HG03442 (cell line): ENCODE measurements at regions not wholly inside any gene's neighbourhood (a gene's known extent, or its start where the extent isn't known, plus 50 kb on each side); places are given as distances from the start of the nearest gene placed in this dataset.
"Not testable (repeated sequence)": the region's sequence is repeated elsewhere in the genome, so short reads cannot be mapped to it uniquely, and the experiment has no call there.

Source experiments
- ATAC-seq: cut with Tn5 transposase; IDR thresholded peaks from one replicate; pipeline ENCODE4 v1.9.1; 2021; ENCODE audit warnings: mild to moderate bottlenecking, moderate library complexity; ENCODE audit not compliant: unreplicated experiment

DNA sequence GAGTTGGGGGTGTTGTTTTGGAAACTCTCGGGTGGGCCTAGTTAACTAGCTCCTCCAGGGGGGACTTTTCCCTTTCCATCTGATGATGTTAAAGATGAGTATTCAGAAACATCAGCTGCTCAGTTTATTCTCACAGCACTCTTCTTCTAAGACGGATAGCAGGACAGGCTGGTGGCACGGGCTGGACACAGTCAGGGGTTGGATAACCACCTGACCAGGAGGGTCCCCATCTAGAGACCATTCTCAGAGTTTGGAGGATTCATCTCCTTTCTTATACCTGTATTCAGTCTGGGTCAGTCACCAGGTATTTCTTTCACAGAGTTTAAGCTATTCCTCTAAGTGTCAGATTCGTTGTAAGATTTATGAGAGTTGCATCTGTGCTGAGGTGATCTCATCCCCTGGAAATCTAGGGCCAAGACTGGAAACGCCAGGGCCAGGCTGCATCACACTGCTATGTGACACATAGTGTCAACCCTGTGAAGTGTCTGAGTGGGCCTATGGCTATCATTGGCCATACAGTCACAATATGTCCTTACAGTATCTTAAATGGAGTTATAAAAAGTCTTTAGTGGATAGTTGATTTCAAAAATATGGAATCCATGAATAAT is 111.7 kb downstream of the FAM50B start:
- ATAC-seq = no peak

DNA sequence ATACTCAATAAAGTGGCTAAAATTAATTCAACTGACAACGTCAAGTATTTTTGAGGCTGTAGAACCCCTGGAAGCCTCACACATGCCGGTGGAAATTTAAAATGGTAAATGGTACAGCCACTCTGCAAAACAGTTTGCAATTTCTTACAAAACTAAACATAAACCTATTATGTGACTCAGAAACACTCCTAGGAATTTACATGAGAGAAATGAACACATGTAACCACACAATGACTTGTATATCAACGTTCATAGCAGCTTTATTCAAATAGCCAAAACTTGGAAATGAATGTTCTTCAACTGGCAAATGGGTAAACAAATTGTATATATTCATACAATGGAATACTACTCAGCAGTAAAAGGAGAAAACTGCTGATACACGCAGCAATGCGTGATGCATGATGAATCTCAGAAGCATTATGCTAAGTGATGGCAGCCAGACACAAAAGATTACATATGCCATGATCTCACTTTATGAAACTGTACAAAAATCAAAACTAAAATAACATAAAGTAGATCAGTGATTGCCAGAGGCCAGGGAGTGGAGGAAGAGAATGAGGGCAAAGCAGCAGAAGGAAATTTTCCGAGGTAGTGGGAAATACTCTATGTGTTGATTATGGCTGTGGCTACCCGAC is 112.5 kb downstream of the FAM50B start:
- ATAC-seq = no peak

DNA sequence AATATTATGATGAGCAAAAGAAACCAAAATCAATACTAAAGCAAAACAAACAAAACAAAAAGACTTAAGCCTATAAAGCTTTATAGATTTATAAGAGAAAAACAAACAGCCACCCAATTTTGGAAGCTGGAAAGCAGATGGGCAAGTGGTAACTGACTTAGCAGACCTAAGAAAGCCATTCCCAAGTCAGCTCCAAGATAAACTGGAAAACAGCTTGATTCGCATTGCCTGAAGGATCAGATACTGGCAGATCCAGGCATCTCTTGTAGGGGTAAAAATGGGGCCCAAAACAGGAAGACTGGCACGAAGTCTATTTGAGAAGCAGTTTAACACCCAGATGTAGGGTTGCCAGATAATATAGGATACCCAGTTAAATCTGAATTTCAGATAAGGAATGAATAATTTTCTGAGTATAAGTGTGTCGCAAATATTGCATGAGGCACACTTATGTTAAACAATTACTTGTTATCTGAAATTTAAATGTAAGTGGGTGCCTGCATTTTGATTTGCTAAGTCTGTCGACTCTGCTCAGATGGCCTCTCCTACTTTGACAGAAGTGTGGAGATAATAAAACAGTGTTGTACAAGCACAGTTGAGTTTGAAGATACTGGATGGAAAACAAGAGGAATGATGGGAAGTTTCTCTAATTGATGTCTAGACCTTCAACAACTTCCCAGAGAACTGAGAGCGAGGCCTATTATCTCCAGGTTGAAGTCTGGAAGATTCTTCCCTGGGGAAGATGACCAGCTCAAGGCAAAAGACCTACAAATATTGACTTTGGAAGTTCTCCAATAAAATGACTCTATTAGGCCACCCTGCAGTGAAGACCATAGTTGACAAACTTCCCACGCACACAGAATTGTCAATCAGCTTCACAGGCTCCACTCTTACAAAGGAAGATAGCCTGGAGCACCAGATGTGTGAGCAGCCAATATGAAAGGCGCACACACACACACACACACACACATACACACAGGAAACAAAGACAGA is 113.4 kb downstream of the FAM50B start:
- no peak for ATAC-seq

GRCh38 chr6:3963426-3963825 is 114.3 kb downstream of the FAM50B start:
- no peak for ATAC-seq

GRCh38 chr6:3965071-3965718 is 113.7 kb downstream of the FAM217A start:
- ATAC-seq = no peak

DNA sequence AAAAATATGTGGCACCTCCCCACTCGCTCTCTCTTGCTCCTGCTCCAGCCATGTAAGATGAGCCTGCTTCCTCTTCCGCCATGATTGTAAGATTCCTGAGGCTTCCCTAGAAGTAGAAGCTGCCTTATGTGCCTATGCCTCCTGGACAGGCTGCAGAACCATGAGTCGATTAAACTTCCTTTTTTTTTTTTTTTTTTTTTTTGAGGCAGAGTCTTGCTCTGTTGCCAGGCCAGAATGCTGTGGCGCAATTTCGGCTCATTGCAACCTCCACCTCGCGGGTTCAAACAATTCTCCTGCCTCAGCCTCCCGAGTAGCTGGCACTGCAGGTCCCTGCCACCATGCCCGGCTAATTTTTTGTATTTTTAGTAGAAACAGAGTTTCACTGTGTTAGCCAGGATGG is 112.5 kb downstream of the FAM217A start:
- ATAC-seq = no peak

DNA sequence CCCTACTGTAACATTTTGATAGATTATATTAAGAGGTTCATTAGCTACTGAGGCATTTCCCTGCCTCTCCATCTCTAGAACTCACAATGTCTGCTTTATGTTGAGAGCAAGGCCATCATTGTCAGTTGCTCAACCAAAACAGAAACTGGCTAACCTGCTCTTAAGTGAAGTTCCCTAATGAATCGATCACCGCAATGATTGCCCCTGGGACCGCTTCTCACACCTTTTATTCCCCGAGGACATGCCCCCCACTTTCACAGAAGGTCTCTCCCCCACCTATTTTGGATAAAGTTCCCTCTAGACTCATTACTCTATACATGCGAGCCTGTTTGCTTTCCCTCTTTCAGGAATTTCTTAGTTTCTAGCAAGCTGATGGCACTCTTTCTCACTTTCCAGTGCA is 108.8 kb downstream of the FAM217A start:
- ATAC-seq = no peak

GRCh38 chr6:3973152-3973551 is 105.8 kb downstream of the FAM217A start:
- not testable (repeated sequence) for ATAC-seq

- ATAC-seq = peak; percentile 81
Observed at GRCh38 chr6:3977875-3978711, 100.8 kb downstream of the FAM217A start.

DNA sequence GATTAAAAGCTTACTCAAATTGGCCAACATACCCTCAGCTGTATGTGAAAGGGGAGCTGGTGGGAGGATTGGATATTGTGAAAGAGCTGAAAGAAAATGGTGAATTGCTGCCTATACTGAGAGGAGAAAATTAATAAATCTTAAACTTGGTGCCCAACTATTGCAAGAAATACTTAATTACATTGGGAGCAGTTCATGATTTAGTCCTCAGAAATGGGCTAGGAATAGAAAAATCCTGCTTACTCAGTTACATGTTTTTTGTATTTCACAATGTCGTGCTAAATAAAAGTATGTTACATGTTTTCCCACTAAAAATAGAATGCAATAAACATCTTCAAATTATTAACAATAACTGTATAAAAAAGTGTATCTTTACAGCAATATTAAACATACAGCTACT is 100.0 kb downstream of the FAM217A start:
- not testable (repeated sequence) for ATAC-seq

DNA sequence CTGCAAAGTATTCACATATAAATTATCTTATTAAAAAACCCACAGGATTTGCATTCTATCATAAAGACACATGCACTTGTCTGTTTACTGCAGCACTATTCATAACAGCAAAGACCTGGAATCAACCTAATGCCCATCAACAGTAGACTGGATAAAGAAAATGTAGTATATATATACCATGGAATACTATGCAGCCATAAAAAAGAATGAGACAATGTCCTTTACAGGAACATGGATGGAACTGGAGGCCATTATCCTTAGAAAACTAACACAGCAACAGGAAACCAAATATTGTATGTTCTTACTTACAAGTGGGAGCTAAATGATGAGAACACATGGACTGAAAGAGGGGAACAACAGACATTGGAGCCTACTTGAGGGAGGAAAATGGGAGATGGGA is 97.0 kb downstream of the FAM217A start:
- no peak for ATAC-seq

- no peak for ATAC-seq
Observed at GRCh38 chr6:3983778-3984177, 95.2 kb downstream of the FAM217A start.

DNA sequence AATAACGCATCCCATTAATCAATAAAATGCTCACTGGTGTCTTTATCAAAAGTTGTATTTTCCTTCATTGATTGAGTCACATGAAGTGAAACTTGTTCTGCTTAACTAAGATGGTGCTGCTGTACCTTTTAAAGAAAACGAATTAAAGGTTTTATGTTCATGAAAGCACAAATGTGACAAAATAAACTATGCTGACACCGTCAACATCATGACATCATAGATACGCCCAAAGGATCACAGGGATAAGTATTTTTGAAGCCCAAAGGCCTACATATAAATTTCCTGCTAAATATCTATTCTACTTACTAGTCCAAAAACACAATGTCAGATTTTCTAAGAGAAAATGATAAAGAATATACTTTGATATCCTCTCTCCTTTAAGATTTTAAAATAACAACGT is 94.4 kb downstream of the FAM217A start:
- no peak for ATAC-seq

DNA sequence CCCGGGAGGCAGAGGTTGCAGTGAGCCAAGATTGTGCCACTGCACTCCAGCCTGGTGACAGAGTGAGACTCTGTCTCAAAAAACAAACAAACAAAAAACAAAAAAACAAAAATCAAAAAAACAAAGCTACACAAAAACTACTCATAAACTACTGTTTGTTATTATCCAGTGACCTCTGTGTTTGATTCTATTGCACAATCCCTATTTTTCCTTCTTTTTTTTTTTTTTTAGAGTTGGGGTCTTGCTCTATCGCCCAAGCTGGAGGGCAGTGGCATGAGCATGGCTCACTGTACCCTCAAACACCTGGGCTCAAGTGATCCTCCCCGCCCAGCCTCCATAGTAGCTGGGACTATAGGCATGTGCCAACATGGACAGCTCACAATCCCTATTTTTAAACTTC is 92.7 kb downstream of the FAM217A start:
- no peak for ATAC-seq

DNA sequence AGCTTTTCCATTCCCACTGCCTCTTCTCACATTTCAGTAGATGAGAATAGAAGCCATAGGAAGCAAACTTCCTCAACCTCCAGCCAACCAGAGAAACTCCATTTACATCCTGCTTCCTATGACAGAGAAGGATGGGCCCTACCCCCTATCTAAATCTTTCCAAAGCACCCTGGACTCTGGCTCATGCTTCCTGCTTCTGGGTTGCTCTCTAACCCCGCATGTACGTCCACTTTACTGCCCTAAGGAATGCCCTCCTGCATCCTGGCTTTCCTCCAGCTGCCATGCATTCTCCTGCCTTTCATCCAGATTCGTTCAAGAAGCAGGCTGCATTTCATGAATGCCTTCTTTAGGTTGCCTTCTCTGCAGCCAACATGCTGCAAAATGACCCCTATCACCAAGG is 91.9 kb downstream of the FAM217A start:
- no peak for ATAC-seq

- no peak for ATAC-seq
Observed at GRCh38 chr6:3987576-3987975, 91.4 kb downstream of the FAM217A start.

- ATAC-seq = peak; percentile 53
Observed at GRCh38 chr6:3990692-3991491, 88.0 kb downstream of the FAM217A start.

DNA sequence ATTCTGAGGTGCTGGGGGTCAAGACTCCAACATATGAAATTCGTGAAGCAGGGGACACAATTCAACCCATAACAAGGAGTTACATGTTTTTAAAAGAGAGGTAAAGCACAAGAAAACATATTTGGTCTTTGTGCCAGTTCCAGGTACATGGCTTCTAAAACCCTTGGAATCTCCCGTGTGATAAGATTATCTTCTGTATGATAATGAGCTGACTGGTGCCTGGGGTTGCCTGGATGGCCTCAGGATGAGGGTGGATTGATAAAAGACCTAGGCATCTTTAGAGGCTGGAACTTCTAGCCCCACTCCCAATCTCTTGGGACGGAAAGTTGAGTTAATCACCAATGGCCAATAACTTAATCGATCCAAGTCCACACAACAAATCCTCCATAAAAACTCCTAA is 87.0 kb downstream of the FAM217A start:
- no peak for ATAC-seq

- no peak for ATAC-seq
Observed at GRCh38 chr6:3996349-3996748, 82.6 kb downstream of the FAM217A start.
